Fibroblast of lung (primary cell): ENCODE measurements at regions not wholly inside any gene's neighbourhood (a gene's known extent, or its start where the extent isn't known, plus 50 kb on each side); places are given as distances from the start of the nearest gene placed in this dataset.

Experiments
- EZH2 ChIP-seq: IDR thresholded peaks from 2 replicates; pipeline ENCODE4 v1.5.1; 2012; ENCODE audit warnings: low read length, control low read depth, mild to moderate bottlenecking; ENCODE audit errors: missing control alignments
- TF ChIP-seq, protein P1 (sequence below), 2 donors: IDR thresholded peaks in 1 of 2; conservative IDR thresholded peaks in 1 of 2; 1 replicate in 1 of 2; 2 replicates in 1 of 2; pipeline ENCODE4 v1.5.1; 2011 to 2012; ENCODE audit warnings: low read length in 2 of 2, control low read depth in 1 of 2, inconsistent platforms in 1 of 2, low read depth in 1 of 2, mild to moderate bottlenecking in 1 of 2

DNA sequence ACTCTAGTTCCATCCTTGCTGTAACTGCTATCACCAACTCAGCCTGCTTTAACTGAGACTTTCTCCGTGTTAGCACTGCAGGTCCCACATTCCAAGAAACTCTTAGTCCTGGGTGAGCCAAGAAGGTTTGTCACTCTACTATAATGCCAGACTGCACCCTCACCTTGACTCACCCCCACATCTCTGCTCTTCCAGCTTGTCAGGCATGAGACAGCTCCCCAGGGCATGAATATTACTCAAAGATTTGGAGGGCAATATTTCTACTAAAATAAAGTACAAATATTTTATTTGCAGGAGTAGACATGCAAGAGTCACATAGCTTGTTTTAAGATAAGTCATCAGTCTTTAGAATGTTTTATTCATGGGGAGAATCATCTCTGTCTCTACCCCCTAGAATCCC lies 110.2 kb downstream of the MATN1 start:
- TF ChIP-seq, protein P1, sequence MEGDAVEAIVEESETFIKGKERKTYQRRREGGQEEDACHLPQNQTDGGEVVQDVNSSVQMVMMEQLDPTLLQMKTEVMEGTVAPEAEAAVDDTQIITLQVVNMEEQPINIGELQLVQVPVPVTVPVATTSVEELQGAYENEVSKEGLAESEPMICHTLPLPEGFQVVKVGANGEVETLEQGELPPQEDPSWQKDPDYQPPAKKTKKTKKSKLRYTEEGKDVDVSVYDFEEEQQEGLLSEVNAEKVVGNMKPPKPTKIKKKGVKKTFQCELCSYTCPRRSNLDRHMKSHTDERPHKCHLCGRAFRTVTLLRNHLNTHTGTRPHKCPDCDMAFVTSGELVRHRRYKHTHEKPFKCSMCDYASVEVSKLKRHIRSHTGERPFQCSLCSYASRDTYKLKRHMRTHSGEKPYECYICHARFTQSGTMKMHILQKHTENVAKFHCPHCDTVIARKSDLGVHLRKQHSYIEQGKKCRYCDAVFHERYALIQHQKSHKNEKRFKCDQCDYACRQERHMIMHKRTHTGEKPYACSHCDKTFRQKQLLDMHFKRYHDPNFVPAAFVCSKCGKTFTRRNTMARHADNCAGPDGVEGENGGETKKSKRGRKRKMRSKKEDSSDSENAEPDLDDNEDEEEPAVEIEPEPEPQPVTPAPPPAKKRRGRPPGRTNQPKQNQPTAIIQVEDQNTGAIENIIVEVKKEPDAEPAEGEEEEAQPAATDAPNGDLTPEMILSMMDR (conservative IDR thresholded peaks at IDR 0.05 in 1 of 2, IDR thresholded peaks at IDR 0.05 in 1 of 2; ENCODE audit: low read depth in 1 of 2, low read length in 2 of 2) = no peak
- TF ChIP-seq EZH2 = no peak
